Ramos (cell line): ENCODE measurements at regions not wholly inside any gene's neighbourhood (a gene's known extent, or its start where the extent isn't known, plus 50 kb on each side); places are given as distances from the start of the nearest gene placed in this dataset.

Experiments used
- in situ Hi-C: fragments of 300-500 bp; cut with MboI; formaldehyde crosslinking; loops from one replicate; pipeline ENCODE4 v1.14.3; 2022; ENCODE audit warnings: low sequenced_read_pairs; ENCODE audit not compliant: unreplicated experiment

- in situ Hi-C loops, result no loop called here
Observed at GRCh38 chr15:29560896-29561295, 261.4 kb downstream of the TJP1 start.

GRCh38 chr15:29558261-29558660, 264.0 kb downstream of the TJP1 start:
- in situ Hi-C loops, result no loop called here

- in situ Hi-C loops, result no loop called here
Observed at GRCh38 chr15:29557171-29557570, 265.1 kb downstream of the TJP1 start.

- in situ Hi-C loops, result no loop called here
Observed at GRCh38 chr15:29556380-29556779, 265.9 kb downstream of the TJP1 start.

GRCh38 chr15:29554531-29554930, 267.7 kb downstream of the TJP1 start:
- in situ Hi-C loops, result no loop called here

- in situ Hi-C loops, result no loop called here
Observed at GRCh38 chr15:29550834-29551465, 271.3 kb downstream of the TJP1 start.

GRCh38 chr15:29548006-29548405, 274.3 kb downstream of the TJP1 start:
- in situ Hi-C loops, result no loop called here

GRCh38 chr15:29544513-29545128, 275.0 kb upstream of the NSMCE3 start:
- in situ Hi-C loops, result no loop called here

- in situ Hi-C loops, result no loop called here
Observed at GRCh38 chr15:29542994-29543393, 273.4 kb upstream of the NSMCE3 start.

GRCh38 chr15:29541309-29541708, 271.7 kb upstream of the NSMCE3 start:
- in situ Hi-C loops, result no loop called here

- in situ Hi-C loops, result no loop called here
Observed at GRCh38 chr15:29540479-29540878, 270.9 kb upstream of the NSMCE3 start.

GRCh38 chr15:29539736-29540135, 270.1 kb upstream of the NSMCE3 start:
- in situ Hi-C loops, result no loop called here

- in situ Hi-C loops, result no loop called here
Observed at GRCh38 chr15:29538044-29538443, 268.4 kb upstream of the NSMCE3 start.

- in situ Hi-C loops, result no loop called here
Observed at GRCh38 chr15:29535952-29536351, 266.3 kb upstream of the NSMCE3 start.

- in situ Hi-C loops, result no loop called here
Observed at GRCh38 chr15:29534378-29534777, 264.8 kb upstream of the NSMCE3 start.

GRCh38 chr15:29533647-29534046, 264.0 kb upstream of the NSMCE3 start:
- in situ Hi-C loops, result no loop called here

GRCh38 chr15:29532296-29532695, 262.7 kb upstream of the NSMCE3 start:
- in situ Hi-C loops, result no loop called here

- in situ Hi-C loops, result no loop called here
Observed at GRCh38 chr15:29530966-29531365, 261.3 kb upstream of the NSMCE3 start.

- in situ Hi-C loops, result no loop called here
Observed at GRCh38 chr15:29529043-29529442, 259.4 kb upstream of the NSMCE3 start.

- in situ Hi-C loops, result no loop called here
Observed at GRCh38 chr15:29528276-29528675, 258.7 kb upstream of the NSMCE3 start.

- in situ Hi-C loops, result no loop called here
Observed at GRCh38 chr15:29526802-29527201, 257.2 kb upstream of the NSMCE3 start.
